IMR-90 (cell line): ENCODE measurements at regions not wholly inside any gene's neighbourhood (a gene's known extent, or its start where the extent isn't known, plus 50 kb on each side); places are given as distances from the start of the nearest gene placed in this dataset.

Source experiments
- ATAC-seq: fragments of 200-7000 bp; cut with Tn5 transposase; 2 replicates; pipeline ENCODE4 v1.9.1; 2020; ENCODE audit warnings: low read depth, mild to moderate bottlenecking, moderate library complexity
- BruUV-seq: library from RNA; stranded (reverse); fragments of 400-500 nt; replicated peaks from 2 replicates; lab custom pipeline; 2021; lab: Mats Ljungman, UMichigan
- CTCF ChIA-PET: fragments of 300-600 bp; formaldehyde crosslinking; extraction: SDS; loops from one replicate; lab custom pipeline; 2021; ENCODE audit warnings: antibody characterized with exemption; lab: Yijun Ruan, JAX
- POLR2A ChIA-PET: fragments of 300-600 bp; sonication (Branson Sonifier 250); formaldehyde crosslinking; loops from one replicate; lab custom pipeline; 2022; ENCODE audit warnings: antibody characterized with exemption; ENCODE audit not compliant: unreplicated experiment; lab: Charles Lee
- DNase-seq: peaks from one replicate; pipeline ENCODE4 v3.0.0; 2013
- H2AFZ ChIP-seq: replicated peaks from 2 replicates; pipeline ENCODE3; 2013; ENCODE audit warnings: low read length, mild to moderate bottlenecking; ENCODE audit not compliant: poor library complexity
- H2AK5ac ChIP-seq: 2 replicates; pipeline ENCODE4 v1.6.1; 2013; ENCODE audit warnings: low read depth, low read length, inconsistent platforms
- H2AK9ac ChIP-seq: replicated peaks from 2 replicates; pipeline ENCODE3; 2013; ENCODE audit warnings: mild to moderate bottlenecking, low read depth, low read length, moderate library complexity; ENCODE audit not compliant: poor library complexity
- H2BK120ac ChIP-seq: 2 replicates; pipeline ENCODE4 v1.6.1; 2013; ENCODE audit warnings: low read depth, low read length, inconsistent platforms
- H2BK15ac ChIP-seq: 3 replicates; pipeline ENCODE4 v1.6.1; 2013; ENCODE audit warnings: low read depth, low read length, inconsistent platforms
- H2BK20ac ChIP-seq: 2 replicates; pipeline ENCODE4 v1.6.1; 2013; ENCODE audit warnings: low read depth, mild to moderate bottlenecking, inconsistent platforms, low read length, moderate library complexity
- H2BK5ac ChIP-seq: 2 replicates; pipeline ENCODE4 v1.6.1; 2013; ENCODE audit warnings: mild to moderate bottlenecking, low read depth, low read length, inconsistent platforms; ENCODE audit not compliant: poor library complexity, severe bottlenecking
- H3K14ac ChIP-seq: replicated peaks from 2 replicates; pipeline ENCODE4 v1.6.1; 2013; ENCODE audit warnings: low read depth, low read length, inconsistent platforms
- H3K18ac ChIP-seq: 2 replicates; pipeline ENCODE4 v1.6.1; 2013; ENCODE audit warnings: low read depth, low read length, control low read depth
- H3K23ac ChIP-seq: 2 replicates; pipeline ENCODE4 v1.6.1; 2013; ENCODE audit warnings: low read depth, low read length, inconsistent platforms
- H3K27ac ChIP-seq: 2 replicates; pipeline ENCODE4 v1.5.1; 2013; ENCODE audit warnings: mild to moderate bottlenecking, control low read depth, low read length; ENCODE audit not compliant: insufficient read depth
- H3K27me3 ChIP-seq: 2 replicates; pipeline ENCODE4 v1.6.1; 2013; ENCODE audit warnings: low read length; ENCODE audit not compliant: control insufficient read depth, insufficient read depth
- H3K36me3 ChIP-seq: 2 replicates; pipeline ENCODE4 v1.6.1; 2013; ENCODE audit warnings: low read length, mixed read lengths; ENCODE audit not compliant: control insufficient read depth, insufficient read depth
- H3K4ac ChIP-seq: 2 replicates; pipeline ENCODE4 v1.6.1; 2013; ENCODE audit warnings: low read depth, low read length, inconsistent platforms
- H3K4me1 ChIP-seq: 2 replicates; pipeline ENCODE4 v1.6.1; 2013; ENCODE audit warnings: low read length, mixed read lengths; ENCODE audit not compliant: control insufficient read depth, insufficient read depth
- H3K4me2 ChIP-seq: 2 replicates; pipeline ENCODE4 v1.6.1; 2013; ENCODE audit warnings: low read depth, mild to moderate bottlenecking, control low read depth, low read length, moderate library complexity
- H3K4me3 ChIP-seq: 2 replicates; pipeline ENCODE4 v1.5.1; 2013; ENCODE audit warnings: low read depth, mild to moderate bottlenecking, control low read depth, low read length, moderate library complexity; ENCODE audit not compliant: insufficient read depth
- H3K56ac ChIP-seq: 2 replicates; pipeline ENCODE4 v1.6.1; 2013; ENCODE audit warnings: low read length, inconsistent platforms; ENCODE audit not compliant: insufficient read depth; ENCODE audit errors: extremely low read depth
- H3K79me1 ChIP-seq, 2 experiments: 2 replicates each; pipeline ENCODE4 v1.6.1; 2013; ENCODE audit warnings: low read length in 2 of 2, inconsistent platforms in 1 of 2, low read depth in 1 of 2
- H3K9ac ChIP-seq: 2 replicates; pipeline ENCODE4 v1.6.1; 2013; ENCODE audit warnings: low read depth, low read length, control low read depth
- H3K9me1 ChIP-seq: 2 replicates; pipeline ENCODE4 v1.6.1; 2013; ENCODE audit warnings: low read length, inconsistent platforms; ENCODE audit not compliant: insufficient read depth
- H3K9me3 ChIP-seq: 2 replicates; pipeline ENCODE4 v1.6.1; 2013; ENCODE audit warnings: low read length; ENCODE audit not compliant: control insufficient read depth, insufficient read depth
- H4K20me1 ChIP-seq: 2 replicates; pipeline ENCODE4 v1.6.1; 2013; ENCODE audit warnings: low read length, inconsistent platforms; ENCODE audit not compliant: insufficient read depth
- H4K5ac ChIP-seq: 2 replicates; pipeline ENCODE4 v1.6.1; 2013; ENCODE audit warnings: mild to moderate bottlenecking, low read depth, low read length, control low read depth
- H4K8ac ChIP-seq, 2 experiments: 2 replicates each; pipeline ENCODE4 v1.6.1; 2013; ENCODE audit warnings: low read depth in 2 of 2, low read length in 2 of 2, control low read depth in 1 of 2, inconsistent platforms in 1 of 2
- H4K91ac ChIP-seq: 2 replicates; pipeline ENCODE4 v1.6.1; 2013; ENCODE audit warnings: low read depth, low read length, inconsistent platforms; ENCODE audit not compliant: insufficient read depth
- BHLHE40 ChIP-seq: fragments of 150-350 bp; IDR thresholded peaks from 2 replicates; pipeline ENCODE4 v1.6.1; 2016; ENCODE audit warnings: mild to moderate bottlenecking, low read depth, low read length
- CEBPB ChIP-seq: IDR thresholded peaks from 2 replicates; pipeline ENCODE4 v1.6.1; 2012; ENCODE audit warnings: low read depth, low read length, improper control_type of control experiment
- CHD1 ChIP-seq: IDR thresholded peaks from 2 replicates; pipeline ENCODE4 v1.6.1; 2012; ENCODE audit warnings: low read depth, low read length, improper control_type of control experiment
- CTCF ChIP-seq: conservative IDR thresholded peaks from 2 replicates; pipeline ENCODE4 v1.5.1; 2012; ENCODE audit warnings: mild to moderate bottlenecking, low read depth, low read length, improper control_type of control experiment
- ELK1 ChIP-seq: fragments of 150-350 bp; IDR thresholded peaks from 2 replicates; pipeline ENCODE4 v1.6.1; 2016; ENCODE audit warnings: low read depth, mild to moderate bottlenecking, low read length, moderate library complexity, borderline replicate concordance
- FOS ChIP-seq: fragments of 150-350 bp; IDR thresholded peaks from 2 replicates; pipeline ENCODE4 v1.6.1; 2016; ENCODE audit warnings: low read depth, low read length
- MAFK ChIP-seq: IDR thresholded peaks from 2 replicates; pipeline ENCODE4 v1.6.1; 2012; ENCODE audit warnings: low read depth, low read length, improper control_type of control experiment
- MAZ ChIP-seq: IDR thresholded peaks from 2 replicates; pipeline ENCODE4 v1.6.1; 2012; ENCODE audit warnings: low read depth, mild to moderate bottlenecking, low read length, improper control_type of control experiment, moderate library complexity, borderline replicate concordance
- MXI1 ChIP-seq: IDR thresholded peaks from 2 replicates; pipeline ENCODE4 v1.6.1; 2012; ENCODE audit warnings: low read depth, mild to moderate bottlenecking, low read length, moderate library complexity, borderline replicate concordance
- NFE2L2 ChIP-seq: fragments of 150-350 bp; IDR thresholded peaks from 2 replicates; pipeline ENCODE4 v1.6.1; 2016; ENCODE audit warnings: low read depth, mild to moderate bottlenecking, low read length
- POLR2A ChIP-seq: IDR thresholded peaks from 2 replicates; pipeline ENCODE4 v1.6.1; 2012; ENCODE audit warnings: mild to moderate bottlenecking, low read depth, low read length
- RAD21 ChIP-seq: IDR thresholded peaks from 2 replicates; pipeline ENCODE4 v1.6.1; 2012; ENCODE audit warnings: low read length, improper control_type of control experiment
- RCOR1 ChIP-seq: IDR thresholded peaks from 2 replicates; pipeline ENCODE4 v1.6.1; 2012; ENCODE audit warnings: mild to moderate bottlenecking, low read length, improper control_type of control experiment; ENCODE audit not compliant: insufficient replicate concordance
- RFX5 ChIP-seq: IDR thresholded peaks from 2 replicates; pipeline ENCODE4 v1.8.0; 2012; ENCODE audit warnings: low read depth, mild to moderate bottlenecking, low read length, moderate library complexity
- SMC3 ChIP-seq: fragments of 150-350 bp; IDR thresholded peaks from 2 replicates; pipeline ENCODE4 v1.6.1; 2016; ENCODE audit warnings: low read depth, mild to moderate bottlenecking, antibody characterized with exemption, low read length, moderate library complexity
- USF2 ChIP-seq: fragments of 150-350 bp; IDR thresholded peaks from 2 replicates; pipeline ENCODE4 v1.6.1; 2017; ENCODE audit warnings: mild to moderate bottlenecking, antibody characterized with exemption, low read length, low read depth
- dilution Hi-C: fragments of 300-500 bp; cut with HindIII; formaldehyde crosslinking; loops from one replicate; pipeline ENCODE4 v1.14.3; 2018; ENCODE audit warnings: low sequenced_read_pairs; ENCODE audit not compliant: unreplicated experiment
- in situ Hi-C: fragments of 300-500 bp; cut with MboI; formaldehyde crosslinking; loops from 3 replicates; pipeline ENCODE4 v1.14.3; 2019; ENCODE audit warnings: low sequenced_read_pairs, inconsistent platforms, mixed read lengths
- intact Hi-C: fragments of 100-400 bp; cut with micrococcal nuclease; formaldehyde crosslinking; loops from 2 replicates; pipeline ENCODE4 v1.10.0; 2022

GRCh38 chr11:103594283-103594682 is 442.2 kb upstream of the DDI1 start:
- no peaks in the 10 kb centered on the region for H3K9me1 ChIP-seq
- intact Hi-C loops: no loop called here
- H3K18ac ChIP-seq: no peak overlapping the region
- no peak overlapping the region for H2BK15ac ChIP-seq
- ChIA-PET POLR2A (no interaction called here), CTCF (interaction anchor here (0.5 to 1.1 kb wide), 2 partner anchors 184 to 232 kb away, joined by 3 to 4 read pairs; no protein-coding TSS in a partner anchor)
- TF ChIP-seq FOS (no peak), MAFK (no peak), USF2 (no peak), NFE2L2 (no peak), CHD1 (no peak), CEBPB (no peak), CTCF (no peak), POLR2A (no peak), RCOR1 (no peak), RFX5 (no peak), RAD21 (no peak), SMC3 (no peak), ELK1 (no peak), MAZ (no peak), MXI1 (no peak), BHLHE40 (no peak)
- no peaks in the 10 kb centered on the region for H3K27me3 ChIP-seq
- H3K4me3 ChIP-seq: no peak overlapping the region
- dilution Hi-C loops: no loop called here
- H2BK120ac ChIP-seq: no peak overlapping the region
- H3K4ac ChIP-seq: no peak overlapping the region
- H4K91ac ChIP-seq: no peak overlapping the region
- no peak overlapping the region for H2AFZ ChIP-seq
- no peaks in the 10 kb centered on the region for H3K4me1 ChIP-seq
- no peak overlapping the region for H3K14ac ChIP-seq
- no peak overlapping the region for H2AK5ac ChIP-seq
- H2BK20ac ChIP-seq: no peak overlapping the region
- no peak overlapping the region for H3K56ac ChIP-seq
- no peak overlapping the region for H2AK9ac ChIP-seq
- H4K5ac ChIP-seq: no peak overlapping the region
- H3K27ac ChIP-seq: no peak overlapping the region
- 0 out of 2 replicates have a peak, but pooled peaks cover 2% of the 10 kb centered on the region for H3K9me3 ChIP-seq
- H4K8ac ChIP-seq: no peak overlapping the region
- DNase-seq (no peak), ATAC-seq (no peak)
- H3K36me3 ChIP-seq: no peaks in the 10 kb centered on the region
- H3K9ac ChIP-seq: no peak overlapping the region
- no peaks in the 10 kb centered on the region for H3K79me1 ChIP-seq
- no TSS peak for BruUV-seq
- no peak overlapping the region for H2BK5ac ChIP-seq
- H3K4me2 ChIP-seq: no peak overlapping the region
- H4K20me1 ChIP-seq: no peaks in the 10 kb centered on the region
- in situ Hi-C loops: no loop called here
- no peak overlapping the region for H3K23ac ChIP-seq
